SK-N-SH treated with all-trans-retinoic acid at 6 μM for 48 hours (cell line): ENCODE measurements at regions not wholly inside any gene's neighbourhood (a gene's known extent, or its start where the extent isn't known, plus 50 kb on each side); places are given as distances from the start of the nearest gene placed in this dataset.

ENCODE experiments used
- CSRNP3 ChIP-seq: fragments of 250-450 bp; sonication (Bioruptor Pico); IDR thresholded peaks from 2 replicates; pipeline ENCODE4 v1.5.1; 2021; ENCODE audit warnings: mild to moderate bottlenecking, moderate library complexity
- ZFP30 ChIP-seq: fragments of 450-650 bp; formaldehyde crosslinking; IDR thresholded peaks from 2 replicates; pipeline ENCODE4 v1.5.0; 2022; ENCODE audit warnings: mild to moderate bottlenecking, moderate library complexity
- ZNF70 ChIP-seq: fragments of 450-650 bp; formaldehyde crosslinking; IDR thresholded peaks from 2 replicates; pipeline ENCODE4 v1.5.0; 2020; ENCODE audit warnings: mild to moderate bottlenecking, moderate library complexity

GRCh38 chr16:19974607-19975006 is 90.0 kb upstream of the GPRC5B start:
- TF ChIP-seq ZFP30 (CRISPR knock-in tag) (no peak), ZNF70 (CRISPR knock-in tag) (no peak), CSRNP3 (CRISPR knock-in tag) (no peak)
